Chondrocyte (in vitro differentiated cells): ENCODE measurements at regions not wholly inside any gene's neighbourhood (a gene's known extent, or its start where the extent isn't known, plus 50 kb on each side); places are given as distances from the start of the nearest gene placed in this dataset.
"Not testable (repeated sequence)": the region's sequence is repeated elsewhere in the genome, so short reads cannot be mapped to it uniquely, and the experiment has no call there.

ENCODE experiments used
- DNase-seq: peaks from one replicate; pipeline ENCODE4 v3.0.0; 2021; ENCODE audit warnings: mixed read lengths, low spot score
- H3K27ac Mint-ChIP-seq: one replicate; pipeline ENCODE4 v1.8.0; 2021; ENCODE audit warnings: mild to moderate bottlenecking, moderate library complexity, mixed read lengths; ENCODE audit not compliant: unreplicated experiment
- H3K27me3 Mint-ChIP-seq: 2 replicates; pipeline ENCODE4 v1.8.0; 2021; ENCODE audit warnings: low read depth, mixed read lengths
- H3K36me3 Mint-ChIP-seq: 2 replicates; pipeline ENCODE4 v1.8.0; 2021; ENCODE audit warnings: low read depth, mixed read lengths
- H3K4me1 Mint-ChIP-seq: 2 replicates; pipeline ENCODE4 v1.8.0; 2021; ENCODE audit warnings: low read depth, mild to moderate bottlenecking, mixed read lengths
- H3K4me3 Mint-ChIP-seq: one replicate; pipeline ENCODE4 v1.8.0; 2021; ENCODE audit warnings: mild to moderate bottlenecking, moderate library complexity, mixed read lengths; ENCODE audit not compliant: unreplicated experiment
- H3K9me3 Mint-ChIP-seq: 2 replicates; pipeline ENCODE4 v1.8.0; 2021; ENCODE audit warnings: low read depth, mixed read lengths
- TF ChIP-seq, protein P1 (sequence below): fragments of 200-600 bp; sonication (generic); IDR thresholded peaks from 2 replicates; pipeline ENCODE4 v1.5.0; 2021; ENCODE audit warnings: antibody characterized with exemption, mild to moderate bottlenecking, moderate library complexity

DNA sequence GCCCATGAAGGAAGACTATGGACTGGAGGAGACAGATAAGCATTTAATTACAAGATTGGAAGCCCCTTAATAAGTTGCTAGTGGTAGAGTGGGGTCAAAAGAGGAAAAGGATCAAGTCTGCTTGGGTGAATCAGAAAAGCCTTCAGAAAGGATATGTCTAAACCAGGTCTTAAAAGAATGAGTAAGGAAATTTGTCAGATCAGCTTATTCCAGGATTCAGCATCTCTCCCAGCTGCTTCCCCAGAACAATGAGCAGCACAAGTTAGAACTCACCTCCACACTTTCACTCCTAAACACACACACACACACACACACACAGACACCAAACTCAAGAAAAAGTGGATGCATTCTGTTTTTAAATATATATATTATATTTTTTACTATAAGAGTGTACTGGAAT, 166.5 kb downstream of the CPEB2 start:
- no peak for DNase-seq
- peaks cover 7% of the 10 kb centered on the region for H3K36me3 Mint-ChIP-seq
- peaks cover 3% of the 10 kb centered on the region for H3K27me3 Mint-ChIP-seq
- no peak overlapping the region for H3K4me3 Mint-ChIP-seq
- H3K4me1 Mint-ChIP-seq, result no peaks in the 10 kb centered on the region
- no peak overlapping the region for H3K27ac Mint-ChIP-seq
- TF ChIP-seq, protein P1, sequence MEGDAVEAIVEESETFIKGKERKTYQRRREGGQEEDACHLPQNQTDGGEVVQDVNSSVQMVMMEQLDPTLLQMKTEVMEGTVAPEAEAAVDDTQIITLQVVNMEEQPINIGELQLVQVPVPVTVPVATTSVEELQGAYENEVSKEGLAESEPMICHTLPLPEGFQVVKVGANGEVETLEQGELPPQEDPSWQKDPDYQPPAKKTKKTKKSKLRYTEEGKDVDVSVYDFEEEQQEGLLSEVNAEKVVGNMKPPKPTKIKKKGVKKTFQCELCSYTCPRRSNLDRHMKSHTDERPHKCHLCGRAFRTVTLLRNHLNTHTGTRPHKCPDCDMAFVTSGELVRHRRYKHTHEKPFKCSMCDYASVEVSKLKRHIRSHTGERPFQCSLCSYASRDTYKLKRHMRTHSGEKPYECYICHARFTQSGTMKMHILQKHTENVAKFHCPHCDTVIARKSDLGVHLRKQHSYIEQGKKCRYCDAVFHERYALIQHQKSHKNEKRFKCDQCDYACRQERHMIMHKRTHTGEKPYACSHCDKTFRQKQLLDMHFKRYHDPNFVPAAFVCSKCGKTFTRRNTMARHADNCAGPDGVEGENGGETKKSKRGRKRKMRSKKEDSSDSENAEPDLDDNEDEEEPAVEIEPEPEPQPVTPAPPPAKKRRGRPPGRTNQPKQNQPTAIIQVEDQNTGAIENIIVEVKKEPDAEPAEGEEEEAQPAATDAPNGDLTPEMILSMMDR, result no peak
- peaks cover 14% of the 10 kb centered on the region for H3K9me3 Mint-ChIP-seq

DNA sequence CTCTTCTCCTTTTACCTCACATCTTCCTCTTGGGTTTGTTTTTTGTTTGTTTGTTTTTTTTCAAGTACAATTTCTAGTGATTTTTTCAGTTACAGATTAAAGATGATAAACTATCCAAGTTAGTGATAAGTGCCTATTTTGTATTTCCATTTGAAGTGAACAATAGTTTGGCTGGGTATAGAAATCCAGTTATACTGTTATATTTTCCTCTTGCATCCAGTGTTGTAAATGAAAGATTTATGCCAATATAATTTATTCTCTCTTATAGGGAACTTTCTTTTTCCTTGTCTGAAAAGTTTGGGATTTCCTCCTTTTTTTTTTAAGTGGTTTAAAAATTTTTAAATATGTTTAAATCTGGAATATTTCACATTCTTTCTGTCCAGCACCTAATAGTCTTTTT, 169.4 kb downstream of the CPEB2 start:
- H3K9me3 Mint-ChIP-seq, result peaks cover 14% of the 10 kb centered on the region
- no peak for DNase-seq
- no peaks in the 10 kb centered on the region for H3K27me3 Mint-ChIP-seq
- TF ChIP-seq, protein P1, result no peak
- no peaks in the 10 kb centered on the region for H3K4me1 Mint-ChIP-seq
- peaks cover 7% of the 10 kb centered on the region for H3K36me3 Mint-ChIP-seq
- H3K27ac Mint-ChIP-seq, result peak overlapping the region; percentile 66
- no peak overlapping the region for H3K4me3 Mint-ChIP-seq

DNA sequence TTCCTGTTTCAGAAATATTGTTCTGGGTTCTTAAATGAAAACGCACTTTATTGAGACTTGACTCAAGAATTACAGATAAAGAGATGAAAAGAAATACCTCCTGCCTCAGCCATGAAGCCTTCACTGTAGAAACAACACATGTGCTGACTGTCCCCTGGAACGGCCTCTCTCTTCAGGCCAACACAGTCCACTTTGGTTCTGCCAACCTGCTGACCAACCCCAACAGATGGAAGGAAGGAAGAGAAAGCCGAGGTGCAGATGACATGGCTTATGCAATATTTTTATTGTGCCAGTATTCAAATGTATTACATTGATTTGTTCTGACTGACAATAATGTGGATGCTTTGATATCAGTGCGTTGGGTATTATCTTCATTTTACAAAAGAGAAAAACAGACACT, 171.0 kb downstream of the CPEB2 start:
- no peak overlapping the region for H3K4me3 Mint-ChIP-seq
- no peaks in the 10 kb centered on the region for H3K27me3 Mint-ChIP-seq
- no peak overlapping the region for H3K27ac Mint-ChIP-seq
- peaks cover 14% of the 10 kb centered on the region for H3K9me3 Mint-ChIP-seq
- H3K36me3 Mint-ChIP-seq, result peaks cover 7% of the 10 kb centered on the region
- TF ChIP-seq, protein P1, result no peak
- no peaks in the 10 kb centered on the region for H3K4me1 Mint-ChIP-seq
- DNase-seq, result no peak

DNA sequence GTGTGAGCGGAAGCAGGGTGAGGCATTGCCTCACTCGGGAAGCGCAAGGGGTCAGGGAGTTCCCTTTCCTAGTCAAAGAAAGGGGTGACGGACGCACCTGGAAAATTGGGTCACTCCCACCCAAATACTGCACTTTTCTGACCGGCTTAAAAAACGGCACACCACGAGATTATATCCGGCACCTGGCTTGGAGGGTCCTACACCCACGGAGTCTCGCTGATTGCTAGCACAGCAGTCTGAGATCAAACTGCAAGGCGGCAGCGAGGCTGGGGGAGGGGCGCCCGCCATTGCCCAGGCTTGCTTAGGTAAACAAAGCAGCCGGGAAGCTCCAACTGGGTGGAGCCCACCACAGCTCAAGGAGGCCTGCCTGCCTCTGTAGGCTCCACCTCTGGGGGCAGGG, 171.9 kb downstream of the CPEB2 start:
- H3K4me3 Mint-ChIP-seq, H3K27me3 Mint-ChIP-seq, H3K36me3 Mint-ChIP-seq, H3K27ac Mint-ChIP-seq, H3K4me1 Mint-ChIP-seq, DNase-seq: not testable (repeated sequence)
- H3K9me3 Mint-ChIP-seq, result peaks cover 14% of the 10 kb centered on the region

DNA sequence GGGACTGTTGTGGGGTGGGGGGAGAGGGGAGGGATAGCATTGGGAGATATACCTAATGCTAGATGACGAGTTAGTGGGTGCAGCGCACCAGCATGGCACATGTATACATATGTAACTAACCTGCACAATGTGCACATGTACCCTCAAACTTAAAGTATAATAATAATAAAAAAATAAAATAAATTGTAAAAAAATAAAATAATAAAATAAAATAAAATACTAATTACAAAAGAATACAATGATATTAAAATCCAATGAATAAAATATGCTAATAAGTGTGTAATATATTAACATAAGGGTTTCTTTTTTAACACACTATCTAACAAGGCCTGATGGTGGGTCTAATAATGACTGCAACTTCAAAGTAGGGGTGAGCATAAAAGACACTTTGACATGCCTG, 177.6 kb downstream of the CPEB2 start:
- H3K4me1 Mint-ChIP-seq, result peaks cover 16% of the 10 kb centered on the region
- not testable (repeated sequence) for DNase-seq, H3K27ac Mint-ChIP-seq, H3K9me3 Mint-ChIP-seq, H3K36me3 Mint-ChIP-seq, H3K27me3 Mint-ChIP-seq, H3K4me3 Mint-ChIP-seq

DNA sequence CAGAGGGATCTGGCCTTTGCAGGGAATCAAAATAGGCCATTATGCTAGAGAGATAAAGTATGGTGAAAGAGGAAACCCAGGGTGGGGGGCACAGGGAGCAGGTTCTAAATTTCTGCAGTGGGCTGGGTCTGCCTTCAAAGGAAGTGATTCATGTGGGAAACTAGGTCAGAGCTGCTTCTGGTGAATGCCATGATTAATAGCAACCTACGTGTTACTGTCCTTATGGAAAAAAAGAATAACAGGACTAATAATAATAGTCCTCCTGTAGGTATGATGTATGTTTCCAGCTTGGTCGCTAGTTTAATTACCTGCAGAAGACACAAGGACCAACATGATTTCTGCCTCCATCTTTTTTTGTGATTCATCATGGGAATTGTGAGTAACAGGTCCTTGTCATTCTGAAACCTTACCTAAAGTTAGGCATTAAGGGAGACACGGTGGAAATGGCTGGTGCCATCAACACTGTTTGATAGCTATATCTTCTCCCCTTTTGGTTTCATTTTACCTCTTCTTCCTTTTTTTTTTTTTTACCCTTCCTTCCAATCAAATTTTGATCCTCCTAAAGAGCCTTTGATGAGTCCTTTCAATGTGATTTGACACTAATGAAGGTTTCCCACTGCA, 180.4 kb downstream of the CPEB2 start:
- Mint-ChIP-seq H3K27me3 (no peaks in the 10 kb centered on the region), H3K27ac (peak overlapping the region; percentile 69), H3K9me3 (no peaks in the 10 kb centered on the region), H3K4me3 (no peak overlapping the region), H3K36me3 (no peaks in the 10 kb centered on the region), H3K4me1 (peaks cover 38% of the 10 kb centered on the region)
- DNase-seq, result no peak
- TF ChIP-seq, protein P1, result no peak
